Cardiac muscle cell (in vitro differentiated cells and primary cell): ENCODE measurements at regions not wholly inside any gene's neighbourhood (a gene's known extent, or its start where the extent isn't known, plus 50 kb on each side); places are given as distances from the start of the nearest gene placed in this dataset.
A peak's percentile ranks its signal among the peaks of the same experiment; 100 is the strongest.

Experiments used
- DNase-seq, 2 donors: peaks; one replicate each; pipeline versions ENCODE4 v3.0.0 to v3.0.0-alpha.2; 2010 to 2017; ENCODE audit warnings: low read depth in 1 of 2, low spot score in 1 of 2
- H3K27ac ChIP-seq: fragments of 200-600 bp; sonication (generic); 2 replicates; pipeline ENCODE4 v1.5.1; 2016
- H3K27me3 ChIP-seq: fragments of 200-600 bp; sonication (generic); 2 replicates; pipeline ENCODE4 v1.6.0; 2016; ENCODE audit warnings: control low read depth
- H3K36me3 ChIP-seq: fragments of 200-600 bp; sonication (generic); 2 replicates; pipeline ENCODE4 v1.5.1; 2016; ENCODE audit warnings: control low read depth
- H3K4me1 ChIP-seq: fragments of 200-600 bp; sonication (generic); 2 replicates; pipeline ENCODE4 v1.8.1; 2017; ENCODE audit warnings: low read depth, mild to moderate bottlenecking, mixed run types
- H3K4me3 ChIP-seq: fragments of 200-600 bp; sonication (generic); 2 replicates; pipeline ENCODE4 v1.5.1; 2016; ENCODE audit warnings: mild to moderate bottlenecking
- H3K9me3 ChIP-seq: fragments of 200-600 bp; sonication (generic); 2 replicates; pipeline ENCODE4 v1.5.1; 2017; ENCODE audit warnings: low read depth, mild to moderate bottlenecking, control low read depth
- CTCF ChIP-seq: IDR thresholded peaks from 2 replicates; pipeline ENCODE4 v1.5.1; 2012; ENCODE audit warnings: low read depth, mild to moderate bottlenecking, low read length

GRCh38 chr11:97247601-97248000, 857.8 kb downstream of the JRKL start:
- no peaks in the 10 kb centered on the region for H3K36me3 ChIP-seq
- H3K9me3 ChIP-seq = no peaks in the 10 kb centered on the region
- no peaks in the 10 kb centered on the region for H3K27me3 ChIP-seq
- no peak overlapping the region for H3K27ac ChIP-seq
- TF ChIP-seq CTCF = no peak
- DNase-seq = no peak
- H3K4me3 ChIP-seq = no peak overlapping the region
- no peaks in the 10 kb centered on the region for H3K4me1 ChIP-seq

- H3K27ac ChIP-seq = no peak overlapping the region
- TF ChIP-seq CTCF = no peak
- peaks cover 5% of the 10 kb centered on the region for H3K4me1 ChIP-seq
- H3K27me3 ChIP-seq = no peaks in the 10 kb centered on the region
- no peak for DNase-seq
- no peak overlapping the region for H3K4me3 ChIP-seq
- no peaks in the 10 kb centered on the region for H3K36me3 ChIP-seq
- no peaks in the 10 kb centered on the region for H3K9me3 ChIP-seq
Measured at GRCh38 chr11:97254790-97255189, 865.0 kb downstream of the JRKL start.

GRCh38 chr11:97259434-97259833, 869.6 kb downstream of the JRKL start:
- H3K4me3 ChIP-seq = no peak overlapping the region
- peaks cover 10% of the 10 kb centered on the region for H3K4me1 ChIP-seq
- H3K9me3 ChIP-seq = no peaks in the 10 kb centered on the region
- no peaks in the 10 kb centered on the region for H3K27me3 ChIP-seq
- no peak for DNase-seq
- H3K36me3 ChIP-seq = no peaks in the 10 kb centered on the region
- TF ChIP-seq CTCF = no peak
- H3K27ac ChIP-seq = no peak overlapping the region

- DNase-seq = no peak
- TF ChIP-seq CTCF = no peak
- H3K27ac ChIP-seq = no peak overlapping the region
- no peak overlapping the region for H3K4me3 ChIP-seq
- no peaks in the 10 kb centered on the region for H3K27me3 ChIP-seq
- H3K36me3 ChIP-seq = no peaks in the 10 kb centered on the region
- H3K4me1 ChIP-seq = peaks cover 7% of the 10 kb centered on the region
- no peaks in the 10 kb centered on the region for H3K9me3 ChIP-seq
Measured at GRCh38 chr11:97259884-97260283, 870.1 kb downstream of the JRKL start.

GRCh38 chr11:97263183-97263858, 873.5 kb downstream of the JRKL start:
- no peak overlapping the region for H3K4me3 ChIP-seq
- no peaks in the 10 kb centered on the region for H3K9me3 ChIP-seq
- H3K27ac ChIP-seq = no peak overlapping the region
- TF ChIP-seq CTCF = no peak
- H3K36me3 ChIP-seq = no peaks in the 10 kb centered on the region
- peaks cover 7% of the 10 kb centered on the region for H3K4me1 ChIP-seq
- no peak for DNase-seq
- no peaks in the 10 kb centered on the region for H3K27me3 ChIP-seq

- peak; percentile 6 to 9 for DNase-seq
- TF ChIP-seq CTCF = peak; percentile 12
- H3K9me3 ChIP-seq = no peaks in the 10 kb centered on the region
Measured at GRCh38 chr11:97269527-97269926, 879.7 kb downstream of the JRKL start.

More at GRCh38 chr11:97269527-97269926, 879.7 kb downstream of the JRKL start:
- peaks cover 7% of the 10 kb centered on the region for H3K4me1 ChIP-seq
- no peak overlapping the region for H3K27ac ChIP-seq
- H3K27me3 ChIP-seq = no peaks in the 10 kb centered on the region
- no peak overlapping the region for H3K4me3 ChIP-seq
- no peaks in the 10 kb centered on the region for H3K36me3 ChIP-seq
